ENCODE measurements at regions not wholly inside any gene's neighbourhood (a gene's known extent, or its start where the extent isn't known, plus 50 kb on each side); places are given as distances from the start of the nearest gene placed in this dataset.
A peak's percentile ranks its signal among the peaks of the same experiment; 100 is the strongest.

- no peak for DNase-seq
Observed at GRCh38 chr13:65103351-65103750, 2126.8 kb downstream of the PCDH9 start.

DNA sequence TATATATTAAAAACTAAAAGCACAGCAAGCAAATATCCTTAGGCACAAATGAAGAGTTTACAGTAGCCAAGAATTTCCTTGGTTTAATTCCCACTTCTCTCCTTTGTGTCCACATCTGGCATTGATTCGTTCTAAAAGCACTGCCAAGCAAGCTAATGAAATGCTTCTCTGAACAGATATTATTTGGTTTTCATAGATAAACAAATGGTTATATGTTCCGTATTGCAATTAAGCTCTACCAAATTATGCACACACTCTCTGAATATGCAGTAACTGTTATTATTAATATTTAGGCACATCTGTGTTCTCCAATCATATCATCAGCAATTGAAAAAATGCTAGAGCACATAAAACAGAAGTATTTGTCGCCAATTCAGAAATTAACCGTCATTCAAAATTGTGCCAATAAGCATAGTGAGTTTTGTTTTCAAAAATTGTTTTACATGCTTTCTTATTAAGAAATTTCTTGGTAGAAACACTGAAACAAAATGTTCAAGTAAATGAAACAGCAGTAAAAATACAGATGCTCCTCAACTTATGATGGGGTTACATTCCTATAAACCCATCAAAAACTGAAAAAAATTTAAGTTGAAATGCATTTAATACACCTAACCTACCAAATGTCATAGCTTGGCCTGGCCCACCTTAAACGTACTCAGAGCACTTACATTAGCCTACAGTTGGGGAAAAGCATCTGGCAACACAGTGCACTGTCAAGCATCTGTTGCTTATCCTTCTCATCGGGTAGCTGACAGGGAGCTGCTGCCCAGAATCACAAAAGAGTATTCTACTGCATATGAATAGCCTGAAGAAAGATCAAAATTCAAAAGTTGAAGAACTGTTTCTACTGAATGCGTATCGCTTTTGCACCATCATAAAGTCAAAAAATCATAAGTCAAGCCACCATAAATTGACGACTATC lies 2134.7 kb downstream of the PCDH9 start:
- peak; percentile 39 for DNase-seq

GRCh38 chr13:65093357-65093756 lies 2136.8 kb downstream of the PCDH9 start:
- DNase-seq, result peak; percentile 5

DNA sequence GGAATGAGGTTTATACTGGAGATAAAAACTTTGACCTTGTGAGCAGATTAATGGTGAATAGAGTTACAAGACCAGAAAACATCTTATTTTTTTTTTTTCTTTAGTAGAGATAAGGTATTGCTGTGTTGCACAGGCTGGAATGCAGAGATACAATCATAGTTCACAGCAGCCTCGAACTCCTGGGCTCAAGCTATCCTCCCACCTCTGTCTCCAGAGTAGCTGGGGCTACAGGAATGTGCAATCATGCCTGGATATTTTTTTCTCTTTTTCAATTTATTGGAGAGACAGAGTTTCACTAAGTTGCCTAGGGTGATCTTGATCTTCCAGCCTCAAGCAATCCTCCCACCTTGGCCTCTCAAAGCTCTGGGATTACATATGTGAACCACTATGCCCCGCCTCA lies 2139.1 kb downstream of the PCDH9 start:
- DNase-seq, result no peak

DNA sequence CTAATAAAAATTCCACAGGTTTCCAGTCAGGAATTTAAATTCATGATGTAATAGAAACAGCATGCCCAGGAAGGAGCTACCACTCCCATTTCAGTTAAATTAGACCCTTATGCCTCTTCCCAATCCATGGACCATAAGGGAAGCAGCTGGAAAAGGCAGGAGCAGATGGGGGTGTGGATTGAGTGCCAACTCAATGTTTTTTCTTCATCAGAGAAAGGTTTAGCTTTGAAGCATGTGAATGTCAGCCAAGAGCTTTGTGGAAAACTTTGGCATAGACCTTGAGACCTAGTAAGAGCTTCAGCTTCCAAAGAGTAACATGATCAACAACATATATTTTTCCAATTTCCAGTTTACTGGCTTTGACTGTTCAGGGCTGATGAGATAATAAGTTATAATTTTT lies 2139.9 kb downstream of the PCDH9 start:
- DNase-seq, result peak; percentile 53

GRCh38 chr13:65088906-65089305 lies 2141.2 kb downstream of the PCDH9 start:
- no peak for DNase-seq

- DNase-seq, result no peak
Observed at GRCh38 chr13:65085977-65086376, 2144.2 kb downstream of the PCDH9 start.

DNA sequence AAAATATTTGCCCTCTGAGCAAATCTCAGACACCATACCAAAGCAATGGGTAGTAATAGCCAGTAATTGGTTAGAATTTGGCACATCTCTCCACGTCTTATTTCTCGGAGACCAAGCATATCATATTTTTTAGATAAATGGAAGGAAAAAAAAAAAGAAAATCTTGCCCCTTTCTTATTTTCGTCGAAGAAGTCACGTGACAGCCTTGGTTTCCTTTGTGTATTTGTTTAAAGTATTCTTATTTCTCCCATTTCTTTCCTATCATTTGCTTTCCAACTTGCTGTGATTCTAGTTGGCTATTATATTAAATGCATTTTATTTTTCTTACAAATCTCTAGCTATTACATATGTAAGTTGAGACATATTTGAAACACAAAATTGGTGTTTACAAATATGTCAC lies 2155.9 kb downstream of the PCDH9 start:
- no peak for DNase-seq

DNA sequence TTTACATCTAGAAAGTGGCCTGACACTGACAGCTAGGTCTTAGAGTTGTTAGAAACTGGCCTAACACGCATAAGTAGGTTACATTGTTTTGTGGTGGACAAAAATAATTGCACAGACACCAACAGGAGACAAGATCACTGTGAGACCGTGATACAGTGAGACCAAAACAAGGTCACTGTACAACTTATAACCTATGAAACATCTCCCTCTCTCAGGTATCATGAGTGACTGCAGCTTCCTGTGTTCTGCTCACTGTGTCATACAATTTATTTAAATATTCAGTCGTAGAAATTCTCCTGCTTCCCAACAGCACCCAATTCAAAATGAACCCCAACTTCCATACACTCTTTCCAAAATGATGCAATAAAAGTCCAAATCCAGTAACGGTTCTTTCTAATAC lies 2165.2 kb downstream of the PCDH9 start:
- DNase-seq, result no peak

DNA sequence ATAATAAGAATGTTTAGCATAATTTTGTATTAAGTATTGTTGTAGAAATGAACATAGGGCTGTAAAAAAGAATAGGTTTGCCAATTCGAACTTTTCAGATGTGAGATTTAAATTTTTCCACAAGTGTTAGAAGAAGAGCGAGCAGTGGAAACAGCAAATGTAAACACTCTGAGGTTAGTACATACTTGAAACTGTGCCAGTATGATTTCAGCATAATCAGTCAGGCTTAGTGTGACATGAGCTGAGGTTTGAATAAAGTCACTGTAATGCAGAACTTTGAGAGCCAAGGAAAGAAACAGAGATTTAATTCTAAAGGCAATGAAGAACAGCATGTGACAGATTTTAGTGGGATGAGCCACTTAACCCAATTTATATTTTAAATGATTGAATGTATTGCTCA lies 2166.4 kb downstream of the PCDH9 start:
- DNase-seq, result peak; percentile 22

- DNase-seq, result no peak
Observed at GRCh38 chr13:65057986-65058385, 2172.2 kb downstream of the PCDH9 start.

DNA sequence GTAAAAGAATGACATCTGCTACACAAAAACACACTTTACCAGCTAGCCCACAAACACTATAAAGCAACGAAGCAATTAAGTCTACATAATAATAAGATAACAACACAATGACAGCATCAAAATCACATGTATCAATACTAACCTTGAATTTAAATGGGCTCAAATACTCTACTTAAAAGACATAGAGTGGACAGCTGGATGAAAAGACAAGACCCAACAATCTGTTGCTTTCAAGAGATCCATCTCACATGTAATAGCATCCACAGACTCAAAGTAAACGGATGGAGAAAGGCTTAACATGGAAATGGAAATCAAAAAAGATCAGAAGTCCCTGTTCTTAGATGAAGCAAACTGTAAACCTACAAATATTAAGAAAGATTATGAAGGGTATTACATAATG lies 2175.9 kb downstream of the PCDH9 start:
- DNase-seq, result no peak

GRCh38 chr13:65036999-65037398 lies 2193.1 kb downstream of the PCDH9 start:
- no peak for DNase-seq

DNA sequence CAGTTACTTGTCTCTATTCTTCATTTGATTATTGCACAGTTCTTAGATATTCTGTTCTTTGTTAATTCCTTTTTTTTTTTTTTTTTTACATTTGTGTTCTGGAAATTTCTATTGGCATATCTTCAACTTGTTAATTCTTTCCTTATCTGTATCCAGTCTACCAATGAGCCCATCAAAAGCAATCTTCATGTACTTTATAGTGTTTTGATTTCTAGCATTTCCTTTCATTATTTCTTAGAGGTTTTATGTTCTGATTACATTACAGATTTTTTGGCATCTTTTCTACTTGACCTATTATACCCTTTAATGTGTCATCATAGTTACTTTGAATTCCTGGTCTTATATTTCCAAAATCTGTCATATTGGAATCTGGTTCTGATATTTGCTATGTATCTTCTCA lies 2194.8 kb downstream of the PCDH9 start:
- DNase-seq, result no peak

- DNase-seq, result no peak
Observed at GRCh38 chr13:65034266-65034665, 2195.9 kb downstream of the PCDH9 start.

DNA sequence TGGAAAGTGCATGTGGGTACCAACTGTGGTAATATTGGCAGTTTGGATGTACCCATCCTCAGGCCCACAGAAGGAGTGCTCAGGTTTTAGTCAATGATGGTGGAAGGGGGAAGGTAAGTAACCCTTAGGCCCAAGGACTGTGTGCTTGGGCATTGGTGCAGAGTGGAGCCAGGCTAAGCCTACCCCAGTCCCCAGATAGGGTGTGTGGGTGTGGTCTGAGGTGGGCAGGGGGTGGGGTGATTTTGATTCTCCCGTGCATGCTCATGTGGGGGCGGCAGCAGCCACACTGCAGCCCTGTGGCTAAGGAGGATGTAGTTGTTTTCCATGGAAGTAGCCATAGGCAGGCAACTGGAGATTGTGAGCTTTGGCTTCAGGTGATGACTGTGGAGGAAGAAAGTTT lies 2197.3 kb downstream of the PCDH9 start:
- DNase-seq, result no peak

DNA sequence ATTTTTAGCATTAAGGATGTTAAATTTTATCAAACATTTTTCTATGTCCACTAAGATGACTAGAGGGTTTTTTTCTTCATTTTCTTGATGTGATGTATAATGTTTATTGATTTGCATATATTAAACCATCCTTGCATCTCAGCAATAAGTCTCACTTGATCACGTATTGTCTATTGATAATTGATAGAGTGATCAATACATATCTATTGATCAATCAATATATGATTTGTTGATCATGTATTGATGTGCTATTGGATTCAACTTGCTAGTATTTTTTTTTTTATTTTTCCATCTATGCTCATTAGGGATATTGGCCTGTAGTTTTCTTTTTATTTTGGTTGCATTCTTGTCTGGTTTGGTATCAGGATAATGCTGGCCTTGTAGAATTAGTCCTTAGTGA lies 2202.0 kb downstream of the PCDH9 start:
- DNase-seq, result no peak

- no peak for DNase-seq
Observed at GRCh38 chr13:65026505-65026904, 2203.6 kb downstream of the PCDH9 start.

GRCh38 chr13:65011378-65011777 lies 2218.8 kb downstream of the PCDH9 start:
- DNase-seq, result no peak

DNA sequence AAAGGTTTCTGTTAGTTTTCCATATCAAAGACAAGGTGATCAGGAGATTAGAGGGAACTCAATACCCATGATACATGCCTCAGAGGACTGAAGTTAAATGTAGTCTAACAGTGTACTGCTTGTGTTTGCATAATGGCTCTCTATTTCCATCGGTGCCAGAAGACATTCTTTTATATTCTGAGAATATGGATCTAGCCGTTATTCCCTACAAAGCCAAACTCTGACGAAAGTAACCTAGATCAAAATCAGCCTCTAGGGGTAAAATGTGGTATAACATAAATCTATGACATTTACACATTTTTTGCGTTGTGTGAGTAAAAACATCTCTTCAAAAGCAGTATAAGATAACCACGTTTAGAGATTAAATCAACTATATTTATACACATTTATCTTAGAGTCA lies 2232.7 kb downstream of the PCDH9 start:
- DNase-seq, result no peak

DNA sequence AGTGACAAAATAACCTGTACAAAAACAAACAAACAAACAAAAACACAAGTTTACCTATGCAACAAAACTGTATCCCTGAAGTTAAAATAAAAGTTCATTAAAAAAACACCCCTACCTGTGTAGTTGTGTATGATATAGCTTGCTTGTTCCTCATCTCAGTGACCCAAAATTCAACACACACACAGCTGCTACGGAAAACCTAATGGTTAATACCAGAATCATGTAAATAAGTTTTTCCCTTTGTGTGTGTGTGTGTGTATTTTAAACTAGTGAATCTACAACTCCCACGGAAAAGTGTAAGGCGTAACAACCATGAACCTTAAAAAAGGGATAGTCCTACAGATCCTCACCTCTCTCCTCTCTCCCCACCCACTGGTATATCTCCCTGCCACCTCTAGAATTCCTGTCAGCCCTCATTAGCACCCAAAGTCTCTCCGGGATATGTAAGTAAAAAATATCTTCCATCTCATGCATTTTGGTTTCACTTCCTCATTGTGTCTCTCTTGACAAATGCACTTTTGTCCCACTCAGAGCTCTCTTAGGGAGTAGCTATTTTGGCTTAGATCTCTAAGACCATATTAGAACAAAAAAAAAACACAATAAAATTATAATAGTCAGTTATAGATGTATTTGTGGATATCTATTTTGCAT lies 2236.5 kb downstream of the PCDH9 start:
- no peak for DNase-seq

- no peak for DNase-seq
Observed at GRCh38 chr13:64992314-64992713, 2237.8 kb downstream of the PCDH9 start.

- no peak for DNase-seq
Observed at GRCh38 chr13:64985075-64985474, 2245.1 kb downstream of the PCDH9 start.

DNA sequence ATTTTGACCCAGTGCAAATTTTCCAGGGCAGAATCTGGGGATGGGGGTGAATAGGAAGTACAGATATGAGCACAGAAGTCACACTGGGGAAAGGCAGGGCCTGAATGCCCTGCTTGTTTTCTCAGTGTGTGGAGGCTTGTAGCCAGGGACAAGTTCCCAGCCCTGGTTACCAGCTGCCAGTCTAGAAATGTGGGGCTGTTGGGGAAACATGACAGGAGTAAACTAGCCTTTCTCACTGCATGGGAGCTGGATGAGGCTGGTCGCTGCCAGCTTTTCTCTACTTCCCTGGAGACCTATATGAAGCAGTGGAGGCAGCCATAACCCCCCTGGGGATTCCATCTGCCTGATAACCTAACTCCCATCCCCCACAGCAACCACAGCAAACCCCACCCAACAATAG lies 2267.7 kb downstream of the PCDH9 start:
- no peak for DNase-seq

GRCh38 chr13:64959276-64959675 lies 2270.9 kb downstream of the PCDH9 start:
- DNase-seq, result no peak

Data from NCI-H1694 treated with DMSO at 0.1 percent for 48 hours (cell line).